ENCODE measurements at regions not wholly inside any gene's neighbourhood (a gene's known extent, or its start where the extent isn't known, plus 50 kb on each side); places are given as distances from the start of the nearest gene placed in this dataset.

DNA sequence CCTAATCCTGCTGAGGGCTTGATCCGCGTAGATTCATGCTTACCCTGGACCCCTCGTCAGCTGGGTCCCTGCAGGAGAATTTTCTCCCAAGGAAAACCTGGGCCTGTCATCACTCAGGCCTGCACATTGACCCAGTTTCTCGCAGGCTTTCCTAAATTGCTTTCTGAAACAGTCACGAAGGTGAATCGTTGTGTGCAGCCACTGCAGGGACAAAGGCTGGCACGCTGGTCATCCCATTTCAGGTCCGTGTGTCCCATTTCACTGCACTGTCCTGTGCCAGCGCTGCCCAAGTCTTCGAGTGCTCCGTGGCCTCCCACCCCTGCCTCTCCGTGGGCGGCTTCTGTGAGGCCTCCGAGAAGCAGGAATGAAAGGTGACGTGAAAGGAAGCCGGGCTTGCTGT is 62.8 kb upstream of the YWHAQ start:
- H3K9ac ChIP-seq (ENCODE audit: low read depth, low read length): no peak overlapping the region
- H3K79me2 ChIP-seq (ENCODE audit: insufficient read depth, low read length): no peaks in the 10 kb centered on the region
- DNase-seq (no peak), ATAC-seq (ENCODE audit: insufficient read depth, low read depth) (no peak)
- no peak overlapping the region for H3K4me3 ChIP-seq (ENCODE audit: low read depth in 1 of 2, low read length in 2 of 2)
- no peaks in the 10 kb centered on the region for H4K20me1 ChIP-seq (ENCODE audit: insufficient read depth, low read length)
- H3K27me3 ChIP-seq (ENCODE audit: insufficient read depth, low read length, poor library complexity): no peaks in the 10 kb centered on the region
- no peaks in the 10 kb centered on the region for H3K4me1 ChIP-seq (ENCODE audit: insufficient read depth, low read length)
- TF ChIP-seq, protein P1, sequence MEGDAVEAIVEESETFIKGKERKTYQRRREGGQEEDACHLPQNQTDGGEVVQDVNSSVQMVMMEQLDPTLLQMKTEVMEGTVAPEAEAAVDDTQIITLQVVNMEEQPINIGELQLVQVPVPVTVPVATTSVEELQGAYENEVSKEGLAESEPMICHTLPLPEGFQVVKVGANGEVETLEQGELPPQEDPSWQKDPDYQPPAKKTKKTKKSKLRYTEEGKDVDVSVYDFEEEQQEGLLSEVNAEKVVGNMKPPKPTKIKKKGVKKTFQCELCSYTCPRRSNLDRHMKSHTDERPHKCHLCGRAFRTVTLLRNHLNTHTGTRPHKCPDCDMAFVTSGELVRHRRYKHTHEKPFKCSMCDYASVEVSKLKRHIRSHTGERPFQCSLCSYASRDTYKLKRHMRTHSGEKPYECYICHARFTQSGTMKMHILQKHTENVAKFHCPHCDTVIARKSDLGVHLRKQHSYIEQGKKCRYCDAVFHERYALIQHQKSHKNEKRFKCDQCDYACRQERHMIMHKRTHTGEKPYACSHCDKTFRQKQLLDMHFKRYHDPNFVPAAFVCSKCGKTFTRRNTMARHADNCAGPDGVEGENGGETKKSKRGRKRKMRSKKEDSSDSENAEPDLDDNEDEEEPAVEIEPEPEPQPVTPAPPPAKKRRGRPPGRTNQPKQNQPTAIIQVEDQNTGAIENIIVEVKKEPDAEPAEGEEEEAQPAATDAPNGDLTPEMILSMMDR (IDR thresholded peaks at IDR 0.05; ENCODE audit: borderline replicate concordance, extremely low read depth, low read length, poor library complexity, severe bottlenecking): no peak
- no peak for TF ChIP-seq EZH2 (IDR thresholded peaks at IDR 0.05; ENCODE audit: borderline replicate concordance, low read depth, low read length, severe bottlenecking)
- H3K27ac ChIP-seq (ENCODE audit: low read length): no peak overlapping the region
- no peaks in the 10 kb centered on the region for H3K36me3 ChIP-seq (ENCODE audit: insufficient read depth, low read length)
- no peaks in the 10 kb centered on the region for H3K9me3 ChIP-seq (ENCODE audit: insufficient read depth, low read length, severe bottlenecking)
- H3K4me2 ChIP-seq (ENCODE audit: insufficient read depth, low read length): no peak overlapping the region
- H2AFZ ChIP-seq (ENCODE audit: low read depth, low read length): no peak overlapping the region

DNA sequence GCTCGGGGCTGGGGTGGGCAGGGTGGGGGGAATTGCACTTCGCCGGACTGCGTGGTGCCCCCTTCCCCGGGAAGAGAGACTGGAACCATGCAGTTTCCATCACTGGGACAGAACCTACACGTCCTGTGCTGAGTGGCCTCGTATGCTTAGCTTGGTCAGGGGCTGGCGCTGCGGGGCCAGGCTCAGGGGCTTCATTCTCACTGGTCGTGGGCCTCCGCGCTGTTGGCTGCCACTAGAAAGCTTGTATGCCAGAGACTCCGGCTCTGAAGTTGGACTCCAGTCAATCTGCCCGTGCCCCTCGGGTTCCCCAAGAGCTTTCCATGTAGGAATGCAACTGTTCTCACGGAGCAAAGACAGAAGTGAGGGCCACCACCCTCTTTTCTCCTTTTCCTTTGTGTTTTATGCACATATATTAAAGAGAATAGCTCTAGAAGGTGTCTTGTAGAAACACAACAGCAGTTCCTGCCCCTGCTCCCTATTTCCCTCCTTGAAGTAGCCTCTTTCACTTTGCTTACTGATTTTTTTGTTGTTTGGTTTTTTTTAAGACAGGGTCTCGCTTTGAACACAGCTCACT is 64.0 kb upstream of the YWHAQ start:
- Histone ChIP-seq H3K9ac (ENCODE audit: low read depth, low read length) (no peak overlapping the region), H3K36me3 (ENCODE audit: insufficient read depth, low read length) (no peaks in the 10 kb centered on the region), H3K4me2 (ENCODE audit: insufficient read depth, low read length) (no peak overlapping the region), H3K4me1 (ENCODE audit: insufficient read depth, low read length) (no peaks in the 10 kb centered on the region), H4K20me1 (ENCODE audit: insufficient read depth, low read length) (no peaks in the 10 kb centered on the region), H3K27me3 (ENCODE audit: insufficient read depth, low read length, poor library complexity) (no peaks in the 10 kb centered on the region), H3K27ac (ENCODE audit: low read length) (no peak overlapping the region), H2AFZ (ENCODE audit: low read depth, low read length) (no peak overlapping the region), H3K4me3 (ENCODE audit: low read depth in 1 of 2, low read length in 2 of 2) (no peak overlapping the region), H3K79me2 (ENCODE audit: insufficient read depth, low read length) (no peaks in the 10 kb centered on the region), H3K9me3 (ENCODE audit: insufficient read depth, low read length, severe bottlenecking) (no peaks in the 10 kb centered on the region)
- no peak for ATAC-seq (ENCODE audit: insufficient read depth, low read depth)
- no peak for TF ChIP-seq EZH2 (IDR thresholded peaks at IDR 0.05; ENCODE audit: borderline replicate concordance, low read depth, low read length, severe bottlenecking)
- TF ChIP-seq, protein P1 (IDR thresholded peaks at IDR 0.05; ENCODE audit: borderline replicate concordance, extremely low read depth, low read length, poor library complexity, severe bottlenecking): no peak
- DNase-seq: no peak

DNA sequence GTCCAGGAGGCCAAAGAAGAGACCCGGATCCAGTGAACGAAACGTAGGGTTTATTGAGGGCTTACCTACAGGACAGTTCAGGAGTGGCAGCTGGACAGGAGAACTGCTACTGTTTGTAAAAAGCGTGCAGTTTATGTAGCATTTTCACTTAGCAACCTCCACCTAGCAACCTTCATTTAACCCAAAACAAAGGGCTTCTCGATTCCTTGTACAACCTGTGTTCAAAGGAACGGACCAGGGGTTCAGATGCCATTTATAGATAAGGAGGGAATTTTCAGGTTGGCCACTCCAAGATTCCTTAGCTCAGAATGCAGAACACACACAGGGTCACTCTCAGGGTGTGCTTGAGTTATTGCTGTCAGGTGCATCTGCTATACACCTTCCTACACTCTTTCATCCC is 65.1 kb upstream of the YWHAQ start:
- H4K20me1 ChIP-seq (ENCODE audit: insufficient read depth, low read length): no peaks in the 10 kb centered on the region
- no peak overlapping the region for H3K27ac ChIP-seq (ENCODE audit: low read length)
- ATAC-seq (ENCODE audit: insufficient read depth, low read depth): no peak
- H3K79me2 ChIP-seq (ENCODE audit: insufficient read depth, low read length): no peaks in the 10 kb centered on the region
- H3K27me3 ChIP-seq (ENCODE audit: insufficient read depth, low read length, poor library complexity): no peaks in the 10 kb centered on the region
- no peak overlapping the region for H3K4me3 ChIP-seq (ENCODE audit: low read depth in 1 of 2, low read length in 2 of 2)
- DNase-seq: no peak
- no peaks in the 10 kb centered on the region for H3K9me3 ChIP-seq (ENCODE audit: insufficient read depth, low read length, severe bottlenecking)
- H3K4me1 ChIP-seq (ENCODE audit: insufficient read depth, low read length): no peaks in the 10 kb centered on the region
- H2AFZ ChIP-seq (ENCODE audit: low read depth, low read length): no peak overlapping the region
- no peak overlapping the region for H3K9ac ChIP-seq (ENCODE audit: low read depth, low read length)
- no peak for TF ChIP-seq EZH2 (IDR thresholded peaks at IDR 0.05; ENCODE audit: borderline replicate concordance, low read depth, low read length, severe bottlenecking)
- TF ChIP-seq, protein P1 (IDR thresholded peaks at IDR 0.05; ENCODE audit: borderline replicate concordance, extremely low read depth, low read length, poor library complexity, severe bottlenecking): no peak
- H3K4me2 ChIP-seq (ENCODE audit: insufficient read depth, low read length): no peak overlapping the region
- H3K36me3 ChIP-seq (ENCODE audit: insufficient read depth, low read length): no peaks in the 10 kb centered on the region

DNA sequence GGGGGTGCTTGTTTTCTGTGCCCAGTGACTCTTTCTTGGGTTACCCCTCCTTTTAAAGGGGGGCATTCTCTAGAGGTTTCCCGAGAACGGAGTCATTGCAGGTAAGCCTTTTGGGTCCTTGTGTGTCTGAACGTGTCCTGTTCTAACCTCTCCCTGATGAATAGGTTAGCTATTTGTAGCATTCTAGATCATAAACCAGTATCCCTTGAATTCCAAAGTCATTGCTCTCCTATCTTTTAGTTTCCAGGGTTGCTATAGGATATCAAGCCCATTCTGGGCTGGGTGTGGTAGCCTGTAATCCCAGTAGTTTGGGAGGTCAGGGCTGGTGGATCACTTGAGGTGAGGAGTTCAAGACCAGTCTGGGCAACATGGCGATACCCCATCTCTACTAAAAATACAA is 65.9 kb upstream of the YWHAQ start:
- H3K9ac ChIP-seq (ENCODE audit: low read depth, low read length): no peak overlapping the region
- H3K36me3 ChIP-seq (ENCODE audit: insufficient read depth, low read length): no peaks in the 10 kb centered on the region
- no peaks in the 10 kb centered on the region for H3K9me3 ChIP-seq (ENCODE audit: insufficient read depth, low read length, severe bottlenecking)
- DNase-seq: no peak
- ATAC-seq (ENCODE audit: insufficient read depth, low read depth): no peak
- H3K4me1 ChIP-seq (ENCODE audit: insufficient read depth, low read length): no peaks in the 10 kb centered on the region
- no peaks in the 10 kb centered on the region for H3K79me2 ChIP-seq (ENCODE audit: insufficient read depth, low read length)
- H3K4me3 ChIP-seq (ENCODE audit: low read depth in 1 of 2, low read length in 2 of 2): no peak overlapping the region
- no peak overlapping the region for H3K4me2 ChIP-seq (ENCODE audit: insufficient read depth, low read length)
- H4K20me1 ChIP-seq (ENCODE audit: insufficient read depth, low read length): no peaks in the 10 kb centered on the region
- no peak overlapping the region for H2AFZ ChIP-seq (ENCODE audit: low read depth, low read length)
- TF ChIP-seq, protein P1 (IDR thresholded peaks at IDR 0.05; ENCODE audit: borderline replicate concordance, extremely low read depth, low read length, poor library complexity, severe bottlenecking): no peak
- TF ChIP-seq EZH2 (IDR thresholded peaks at IDR 0.05; ENCODE audit: borderline replicate concordance, low read depth, low read length, severe bottlenecking): no peak
- no peaks in the 10 kb centered on the region for H3K27me3 ChIP-seq (ENCODE audit: insufficient read depth, low read length, poor library complexity)
- no peak overlapping the region for H3K27ac ChIP-seq (ENCODE audit: low read length)
